ENCODE measurements at regions not wholly inside any gene's neighbourhood (a gene's known extent, or its start where the extent isn't known, plus 50 kb on each side); places are given as distances from the start of the nearest gene placed in this dataset.
A peak's percentile ranks its signal among the peaks of the same experiment; 100 is the strongest.

DNA sequence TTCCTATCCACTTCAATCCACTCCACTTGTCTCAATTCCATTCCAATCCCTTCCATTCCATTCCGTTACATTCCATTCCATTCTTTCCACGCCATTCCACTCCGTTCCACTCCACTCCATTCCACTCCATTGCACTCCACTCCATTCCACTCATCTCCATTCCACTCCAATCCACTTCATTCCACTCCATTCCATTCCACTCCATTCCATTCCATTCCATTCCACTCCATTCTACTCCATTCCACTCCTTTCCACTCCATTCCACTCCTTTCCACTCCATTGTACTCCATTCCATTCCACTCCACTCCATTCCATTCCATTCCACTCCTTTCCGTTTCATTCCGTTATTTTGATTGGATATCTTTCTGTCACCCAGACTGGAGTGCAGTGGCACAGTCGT is 1158.7 kb downstream of the TSPY10 start:
- Histone ChIP-seq H2AFZ (ENCODE audit: low read length) (no peak overlapping the region), H3K4me1 (ENCODE audit: control insufficient read depth in 2 of 2, insufficient read depth in 1 of 2, low read depth in 1 of 2, low read length in 2 of 2) (no peaks in the 10 kb centered on the region), H2BK15ac (ENCODE audit: low read length) (no peak overlapping the region), H2BK120ac (ENCODE audit: low read depth, low read length) (no peak overlapping the region), H3K4me3 (ENCODE audit: low read length in 2 of 2) (peak overlapping the region in 1 of 2 donors; percentile 62), H2BK12ac (ENCODE audit: low read length) (no peak overlapping the region), H3K23ac (ENCODE audit: low read depth, low read length, poor library complexity) (no peak overlapping the region), H4K8ac (ENCODE audit: low read depth, low read length) (no peak overlapping the region), H2BK5ac (ENCODE audit: low read length) (no peak overlapping the region), H2AK5ac (ENCODE audit: low read depth, low read length) (no peak overlapping the region), H3K4ac (ENCODE audit: low read length) (no peak overlapping the region), H3K14ac (ENCODE audit: low read length) (no peak overlapping the region), H3K79me1 (ENCODE audit: low read depth, low read length) (no peaks in the 10 kb centered on the region), H3K36me3 (replicated peaks in 1 of 2; ENCODE audit: control insufficient read depth in 2 of 2, insufficient read depth in 2 of 2, low read length in 2 of 2) (no peaks in the 10 kb centered on the region), H3K9me3 (replicated peaks in 1 of 2; ENCODE audit: control insufficient read depth in 2 of 2, insufficient read depth in 1 of 2, low read depth in 1 of 2, low read length in 2 of 2) (peaks cover 0 to 11% of the 10 kb centered on the region in 2 donors), H4K91ac (ENCODE audit: low read depth, low read length, poor library complexity) (no peak overlapping the region), H3K4me2 (ENCODE audit: insufficient read depth, low read length, poor library complexity, severe bottlenecking) (no peak overlapping the region), H3K27ac (replicated peaks; ENCODE audit: low read length) (no peak overlapping the region), H3K18ac (ENCODE audit: low read length) (no peak overlapping the region), H3K9ac (ENCODE audit: low read depth, low read length, poor library complexity) (no peak overlapping the region), H3K27me3 (ENCODE audit: control insufficient read depth in 3 of 3, insufficient read depth in 3 of 3, low read depth in 1 of 3, low read length in 3 of 3) (no peaks in the 10 kb centered on the region)
- WGBS, 2 donors (ENCODE audit: extremely low coverage in 2 of 2, insufficient read length in 2 of 2, insufficient replicate concordance in 1 of 2), result 100% methylated on average over 5 of the region's 6 CpGs; no CpG with 5 or more reads in 1 of the 2 donors
- no peak for DNase-seq (ENCODE audit: low spot score)
